ENCODE measurements at regions not wholly inside any gene's neighbourhood (a gene's known extent, or its start where the extent isn't known, plus 50 kb on each side); places are given as distances from the start of the nearest gene placed in this dataset.

GRCh38 chr13:40475617-40476016 is 190.8 kb downstream of the FOXO1 start:
- Mint-ChIP-seq H3K27ac (ENCODE audit: unreplicated experiment) (no peak overlapping the region), H3K9me3 (ENCODE audit: unreplicated experiment) (no peaks in the 10 kb centered on the region), H3K36me3 (ENCODE audit: unreplicated experiment) (no peaks in the 10 kb centered on the region), H3K4me3 (ENCODE audit: unreplicated experiment) (no peak overlapping the region), H3K27me3 (ENCODE audit: unreplicated experiment) (no peaks in the 10 kb centered on the region), H3K4me1 (ENCODE audit: unreplicated experiment) (peaks cover 38% of the 10 kb centered on the region)
- DNase-seq (ENCODE audit: extremely low spot score, unreplicated experiment) = no peak
- TF ChIP-seq CTCF (IDR thresholded peaks at IDR 0.05) = no peak

GRCh38 chr13:40476175-40476958 is 190.1 kb downstream of the FOXO1 start:
- Mint-ChIP-seq H3K4me3 (ENCODE audit: unreplicated experiment) (no peak overlapping the region), H3K36me3 (ENCODE audit: unreplicated experiment) (no peaks in the 10 kb centered on the region), H3K4me1 (ENCODE audit: unreplicated experiment) (peaks cover 41% of the 10 kb centered on the region), H3K9me3 (ENCODE audit: unreplicated experiment) (no peaks in the 10 kb centered on the region), H3K27ac (ENCODE audit: unreplicated experiment) (peak overlapping the region; percentile 39), H3K27me3 (ENCODE audit: unreplicated experiment) (no peaks in the 10 kb centered on the region)
- no peak for TF ChIP-seq CTCF (IDR thresholded peaks at IDR 0.05)
- DNase-seq (ENCODE audit: extremely low spot score, unreplicated experiment) = no peak

GRCh38 chr13:40477623-40478608 is 188.5 kb downstream of the FOXO1 start:
- no peaks in the 10 kb centered on the region for H3K9me3 Mint-ChIP-seq (ENCODE audit: unreplicated experiment)
- no peak for DNase-seq (ENCODE audit: extremely low spot score, unreplicated experiment)
- H3K27me3 Mint-ChIP-seq (ENCODE audit: unreplicated experiment) = no peaks in the 10 kb centered on the region
- TF ChIP-seq CTCF (IDR thresholded peaks at IDR 0.05) = no peak
- H3K4me3 Mint-ChIP-seq (ENCODE audit: unreplicated experiment) = no peak overlapping the region
- peak overlapping the region; percentile 58 for H3K27ac Mint-ChIP-seq (ENCODE audit: unreplicated experiment)
- H3K4me1 Mint-ChIP-seq (ENCODE audit: unreplicated experiment) = peaks cover 41% of the 10 kb centered on the region
- H3K36me3 Mint-ChIP-seq (ENCODE audit: unreplicated experiment) = no peaks in the 10 kb centered on the region

- Mint-ChIP-seq H3K4me1 (ENCODE audit: unreplicated experiment) (peaks cover 41% of the 10 kb centered on the region), H3K27me3 (ENCODE audit: unreplicated experiment) (no peaks in the 10 kb centered on the region), H3K9me3 (ENCODE audit: unreplicated experiment) (no peaks in the 10 kb centered on the region), H3K36me3 (ENCODE audit: unreplicated experiment) (no peaks in the 10 kb centered on the region), H3K4me3 (ENCODE audit: unreplicated experiment) (no peak overlapping the region), H3K27ac (ENCODE audit: unreplicated experiment) (no peak overlapping the region)
- no peak for DNase-seq (ENCODE audit: extremely low spot score, unreplicated experiment)
- no peak for TF ChIP-seq CTCF (IDR thresholded peaks at IDR 0.05)
Observed at GRCh38 chr13:40478775-40479174, 187.7 kb downstream of the FOXO1 start.
